Spleen (tissue), 11 donors: ENCODE measurements at regions not wholly inside any gene's neighbourhood (a gene's known extent, or its start where the extent isn't known, plus 50 kb on each side); places are given as distances from the start of the nearest gene placed in this dataset.
A peak's percentile ranks its signal among the peaks of the same experiment; 100 is the strongest.

Source experiments
- DNase-seq: peaks from one replicate; pipeline ENCODE4 v3.0.0-alpha.2; 2020
- H3K27ac ChIP-seq, 8 donors: fragments of 200-600 bp; sonication (generic) in 7 of 8; 1 replicate in 4 of 8; 2 replicates in 4 of 8; pipeline versions ENCODE4 v1.5.0 to v1.8.0; 2016 to 2021; ENCODE audit warnings: inconsistent platforms in 4 of 8, mild to moderate bottlenecking in 4 of 8, moderate library complexity in 1 of 8
- H3K27me3 ChIP-seq, 7 donors: fragments of 200-600 bp; sonication (generic) in 6 of 7; replicated peaks in 1 of 7; 1 replicate in 4 of 7; 2 replicates in 3 of 7; pipeline versions ENCODE4 v1.5.0 to v1.8.0; 2016 to 2021; ENCODE audit warnings: inconsistent platforms in 3 of 7, mild to moderate bottlenecking in 1 of 7
- H3K36me3 ChIP-seq, 6 donors: fragments of 200-600 bp; sonication (generic) in 5 of 6; 1 replicate in 4 of 6; 2 replicates in 2 of 6; pipeline versions ENCODE4 v1.5.0 to v1.8.0; 2016 to 2021; ENCODE audit warnings: inconsistent platforms in 2 of 6
- H3K4me1 ChIP-seq, 6 donors: fragments of 200-600 bp; sonication (generic) in 5 of 6; 1 replicate in 3 of 6; 2 replicates in 3 of 6; pipeline versions ENCODE4 v1.5.0 to v1.8.0; 2016 to 2021; ENCODE audit warnings: inconsistent platforms in 3 of 6
- H3K4me3 ChIP-seq, 8 donors: fragments of 200-600 bp; sonication (generic) in 7 of 8; 1 replicate in 4 of 8; 2 replicates in 4 of 8; pipeline versions ENCODE4 v1.5.0 to v1.8.0; 2016 to 2021; ENCODE audit warnings: inconsistent platforms in 4 of 8, mild to moderate bottlenecking in 4 of 8, moderate library complexity in 2 of 8
- H3K9me3 ChIP-seq, 8 donors: fragments of 200-600 bp; sonication (generic) in 7 of 8; 1 replicate in 4 of 8; 2 replicates in 4 of 8; pipeline versions ENCODE4 v1.5.0 to v1.8.0; 2016 to 2021; ENCODE audit warnings: inconsistent platforms in 4 of 8
- POLR2A ChIP-seq, 3 donors: fragments of 450-650 bp; IDR thresholded peaks; one replicate each; pipeline ENCODE4 v1.5.1; 2017; ENCODE audit warnings: antibody characterized with exemption in 3 of 3, mild to moderate bottlenecking in 1 of 3
- POLR2AphosphoS5 ChIP-seq, 3 donors: sonication (generic); formaldehyde crosslinking; IDR thresholded peaks; one replicate each; pipeline ENCODE4 v1.5.1; 2017; ENCODE audit warnings: antibody characterized with exemption in 3 of 3
- WGBS, 5 donors: extraction: QIAGEN DNeasy Blood & Tissue Kit in 3 of 5; methylation state at CpG; one replicate each; pipeline versions ENCODE4 v1.1.5 to v1.1.7; 2013 to 2018; 5-methylcytosine and 5-hydroxymethylcytosine counted together
- intact Hi-C: fragments of 100-400 bp; cut with DNase I; formaldehyde crosslinking; loops from one replicate; pipeline ENCODE4 v1.15.0; 2023; ENCODE audit warnings: low total_unique reads
- TF ChIP-seq, protein P1 (sequence below), 11 experiments: fragments of 200-600 bp in 7 of 11; fragments of 450-650 bp in 4 of 11; sonication (generic) in 4 of 11; IDR thresholded peaks in 8 of 11; conservative IDR thresholded peaks in 3 of 11; 1 replicate in 7 of 11; 2 replicates in 4 of 11; pipeline versions ENCODE4 v1.4.0 to v1.8.0; 2016 to 2021; ENCODE audit warnings: antibody characterized with exemption in 11 of 11, inconsistent platforms in 4 of 11, mild to moderate bottlenecking in 1 of 11
- donor health status: healthy with polysubstance abuse.
- donor health status: DM: no; HTN: no; CAD: no; lungs with moderate emphysema.
- donor health status: DM: no; HTN: no; CAD: no.
- donor health status: Bipolar disorder and iron deficiency.
- donor health status: healthy.
- donor health status: DM: no; HTN: no; CAD: no.
- donor health status: DM: yes; HTN: yes; CAD: no.

DNA sequence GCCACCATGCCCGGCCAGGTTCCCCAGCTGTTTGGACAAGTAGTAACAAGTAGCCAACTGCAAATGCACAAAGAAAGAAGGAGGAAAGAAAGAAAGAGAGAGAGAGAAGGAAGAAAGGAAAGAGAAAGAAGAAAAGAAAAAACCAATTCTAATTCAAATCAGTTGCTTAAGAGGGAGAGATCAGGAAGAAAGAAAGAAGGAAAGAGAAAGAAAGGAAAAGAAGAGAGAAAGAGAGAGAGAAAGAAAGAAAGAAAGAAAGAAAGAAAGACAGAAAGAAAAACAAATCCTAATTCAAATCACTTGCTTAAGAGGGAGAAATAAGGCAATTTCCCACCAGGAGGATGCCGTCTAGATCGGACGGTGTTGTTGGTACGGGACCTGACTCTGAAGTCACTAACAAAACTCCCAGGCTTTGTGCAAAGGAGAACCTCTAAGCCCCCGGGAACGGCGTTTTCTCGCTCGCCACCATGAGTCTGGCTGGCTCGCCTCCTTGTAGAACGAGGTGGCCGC, 95.5 kb upstream of the PPP2R3B start:
- H3K4me3 ChIP-seq = no peak overlapping the region
- H3K36me3 ChIP-seq = no peaks in the 10 kb centered on the region
- DNase-seq = peak; percentile 24
- H3K27ac ChIP-seq = no peak overlapping the region
- no peak for TF ChIP-seq POLR2AphosphoS5 (IDR thresholded peaks at IDR 0.05)
- TF ChIP-seq, protein P1, sequence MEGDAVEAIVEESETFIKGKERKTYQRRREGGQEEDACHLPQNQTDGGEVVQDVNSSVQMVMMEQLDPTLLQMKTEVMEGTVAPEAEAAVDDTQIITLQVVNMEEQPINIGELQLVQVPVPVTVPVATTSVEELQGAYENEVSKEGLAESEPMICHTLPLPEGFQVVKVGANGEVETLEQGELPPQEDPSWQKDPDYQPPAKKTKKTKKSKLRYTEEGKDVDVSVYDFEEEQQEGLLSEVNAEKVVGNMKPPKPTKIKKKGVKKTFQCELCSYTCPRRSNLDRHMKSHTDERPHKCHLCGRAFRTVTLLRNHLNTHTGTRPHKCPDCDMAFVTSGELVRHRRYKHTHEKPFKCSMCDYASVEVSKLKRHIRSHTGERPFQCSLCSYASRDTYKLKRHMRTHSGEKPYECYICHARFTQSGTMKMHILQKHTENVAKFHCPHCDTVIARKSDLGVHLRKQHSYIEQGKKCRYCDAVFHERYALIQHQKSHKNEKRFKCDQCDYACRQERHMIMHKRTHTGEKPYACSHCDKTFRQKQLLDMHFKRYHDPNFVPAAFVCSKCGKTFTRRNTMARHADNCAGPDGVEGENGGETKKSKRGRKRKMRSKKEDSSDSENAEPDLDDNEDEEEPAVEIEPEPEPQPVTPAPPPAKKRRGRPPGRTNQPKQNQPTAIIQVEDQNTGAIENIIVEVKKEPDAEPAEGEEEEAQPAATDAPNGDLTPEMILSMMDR (IDR thresholded peaks at IDR 0.05 in 8 of 11, conservative IDR thresholded peaks at IDR 0.05 in 3 of 11) = no peak
- no peak for TF ChIP-seq POLR2A (IDR thresholded peaks at IDR 0.05)
- intact Hi-C loops = no loop called here
- H3K4me1 ChIP-seq = no peaks in the 10 kb centered on the region
- H3K27me3 ChIP-seq = peaks cover 0 to 6% (median 0%) of the 10 kb centered on the region in 7 donors
- H3K9me3 ChIP-seq = peaks cover 0 to 28% (median 9%) of the 10 kb centered on the region in 8 donors
- 71 to 85% (median 78%) methylated on average over 13 of the region's 13 CpGs for WGBS, 5 donors

DNA sequence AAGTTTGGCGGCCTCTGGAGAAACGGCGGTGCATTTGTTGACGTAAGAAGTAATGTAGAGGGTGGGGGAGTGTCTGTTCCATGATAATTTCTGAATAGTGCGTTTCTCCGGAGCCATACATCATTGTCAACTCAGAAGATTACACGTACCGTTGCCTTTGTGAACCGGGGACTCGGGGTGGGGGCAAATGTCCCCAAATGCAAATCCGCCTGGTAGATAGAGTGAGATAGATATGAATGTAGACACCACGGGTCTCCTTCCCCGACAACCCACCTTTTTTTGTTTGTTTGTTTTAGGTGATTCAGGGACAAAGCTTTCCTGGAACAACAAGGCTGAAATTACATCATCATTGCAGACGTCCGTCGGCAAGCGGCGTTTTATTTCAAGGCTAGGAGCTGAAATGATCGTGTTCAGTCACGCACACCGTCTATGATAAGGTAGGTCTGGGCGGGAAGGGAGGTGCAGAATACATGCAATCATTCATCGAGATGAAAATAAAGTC, 96.0 kb upstream of the PPP2R3B start:
- Histone ChIP-seq H3K4me3 (no peak overlapping the region), H3K4me1 (no peaks in the 10 kb centered on the region), H3K9me3 (peaks cover 0 to 31% (median 9%) of the 10 kb centered on the region in 8 donors), H3K36me3 (no peaks in the 10 kb centered on the region), H3K27ac (no peak overlapping the region), H3K27me3 (peaks cover 0 to 1% (median 0%) of the 10 kb centered on the region in 7 donors)
- TF ChIP-seq, protein P1 (IDR thresholded peaks at IDR 0.05 in 8 of 11, conservative IDR thresholded peaks at IDR 0.05 in 3 of 11) = no peak
- TF ChIP-seq POLR2AphosphoS5 (IDR thresholded peaks at IDR 0.05) (no peak), POLR2A (IDR thresholded peaks at IDR 0.05) (no peak)
- WGBS, 5 donors = 74 to 86% (median 80%) methylated on average over 23 of the region's 23 CpGs
- intact Hi-C loops = no loop called here
- DNase-seq = peak; percentile 34

DNA sequence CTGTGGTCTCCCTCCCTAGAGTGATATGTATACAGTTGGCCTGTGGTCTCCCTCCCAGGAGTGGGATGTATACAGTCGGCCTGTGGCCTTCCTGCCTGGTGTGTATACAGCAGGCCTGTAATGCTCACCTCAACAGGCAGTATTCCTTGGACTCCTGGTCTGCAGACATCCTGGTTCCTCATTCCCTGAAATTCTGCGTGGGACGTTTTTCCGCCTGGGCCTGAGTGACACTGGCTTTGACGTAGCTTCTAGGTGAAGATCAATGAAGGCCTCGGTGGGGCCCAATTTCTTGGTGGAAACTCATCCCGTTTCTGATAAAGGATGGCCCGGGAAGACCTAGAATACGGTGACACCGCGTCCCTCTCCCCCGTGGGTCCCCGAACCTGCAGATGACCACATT, 98.7 kb upstream of the PPP2R3B start:
- Histone ChIP-seq H3K36me3 (no peaks in the 10 kb centered on the region), H3K9me3 (peaks cover 0 to 34% (median 9%) of the 10 kb centered on the region in 8 donors), H3K4me3 (no peak overlapping the region), H3K27ac (no peak overlapping the region), H3K4me1 (no peaks in the 10 kb centered on the region), H3K27me3 (no peaks in the 10 kb centered on the region)
- TF ChIP-seq POLR2AphosphoS5 (IDR thresholded peaks at IDR 0.05) (no peak), POLR2A (IDR thresholded peaks at IDR 0.05) (no peak)
- TF ChIP-seq, protein P1 (IDR thresholded peaks at IDR 0.05 in 8 of 11, conservative IDR thresholded peaks at IDR 0.05 in 3 of 11) = no peak
- WGBS, 5 donors = 80 to 91% (median 88%) methylated on average over 13 of the region's 13 CpGs
- intact Hi-C loops = no loop called here
- DNase-seq = peak; percentile 31

DNA sequence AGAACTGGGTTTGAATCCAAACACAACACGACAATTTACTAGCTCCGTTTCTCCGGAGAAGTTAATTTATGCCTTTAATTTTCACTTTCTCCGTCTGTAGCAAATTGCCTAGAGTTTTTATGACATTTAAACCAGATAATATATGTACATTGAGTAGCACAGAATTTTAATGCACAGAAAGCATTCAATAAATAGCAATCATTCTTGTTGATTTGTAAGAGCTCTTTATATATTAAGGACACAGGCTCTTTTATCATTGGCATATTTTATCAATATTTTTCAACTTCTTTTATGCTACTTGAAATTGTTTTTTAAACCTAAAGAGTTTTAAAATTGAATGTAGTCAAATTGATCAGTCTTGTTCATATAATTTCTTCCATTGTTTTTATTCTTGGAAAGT, 99.6 kb upstream of the PPP2R3B start:
- no peak for DNase-seq
- 89 to 99% (median 96%) methylated on average over 4 of the region's 4 CpGs for WGBS, 5 donors
- Histone ChIP-seq H3K4me3 (no peak overlapping the region), H3K27me3 (no peaks in the 10 kb centered on the region), H3K36me3 (no peaks in the 10 kb centered on the region), H3K9me3 (peaks cover 0 to 34% (median 9%) of the 10 kb centered on the region in 8 donors), H3K27ac (no peak overlapping the region), H3K4me1 (no peaks in the 10 kb centered on the region)
- TF ChIP-seq, protein P1 (IDR thresholded peaks at IDR 0.05 in 8 of 11, conservative IDR thresholded peaks at IDR 0.05 in 3 of 11) = no peak
- TF ChIP-seq POLR2A (IDR thresholded peaks at IDR 0.05) = no peak
- no peak for TF ChIP-seq POLR2AphosphoS5 (IDR thresholded peaks at IDR 0.05)
- intact Hi-C loops = no loop called here
